Astrocyte of the hippocampus (primary cell): ENCODE measurements at regions not wholly inside any gene's neighbourhood (a gene's known extent, or its start where the extent isn't known, plus 50 kb on each side); places are given as distances from the start of the nearest gene placed in this dataset.
A peak's percentile ranks its signal among the peaks of the same experiment; 100 is the strongest.

Experiments used
- DNase-seq: peaks from one replicate; pipeline ENCODE4 v3.0.0; 2011; ENCODE audit warnings: low read depth, low spot score

DNA sequence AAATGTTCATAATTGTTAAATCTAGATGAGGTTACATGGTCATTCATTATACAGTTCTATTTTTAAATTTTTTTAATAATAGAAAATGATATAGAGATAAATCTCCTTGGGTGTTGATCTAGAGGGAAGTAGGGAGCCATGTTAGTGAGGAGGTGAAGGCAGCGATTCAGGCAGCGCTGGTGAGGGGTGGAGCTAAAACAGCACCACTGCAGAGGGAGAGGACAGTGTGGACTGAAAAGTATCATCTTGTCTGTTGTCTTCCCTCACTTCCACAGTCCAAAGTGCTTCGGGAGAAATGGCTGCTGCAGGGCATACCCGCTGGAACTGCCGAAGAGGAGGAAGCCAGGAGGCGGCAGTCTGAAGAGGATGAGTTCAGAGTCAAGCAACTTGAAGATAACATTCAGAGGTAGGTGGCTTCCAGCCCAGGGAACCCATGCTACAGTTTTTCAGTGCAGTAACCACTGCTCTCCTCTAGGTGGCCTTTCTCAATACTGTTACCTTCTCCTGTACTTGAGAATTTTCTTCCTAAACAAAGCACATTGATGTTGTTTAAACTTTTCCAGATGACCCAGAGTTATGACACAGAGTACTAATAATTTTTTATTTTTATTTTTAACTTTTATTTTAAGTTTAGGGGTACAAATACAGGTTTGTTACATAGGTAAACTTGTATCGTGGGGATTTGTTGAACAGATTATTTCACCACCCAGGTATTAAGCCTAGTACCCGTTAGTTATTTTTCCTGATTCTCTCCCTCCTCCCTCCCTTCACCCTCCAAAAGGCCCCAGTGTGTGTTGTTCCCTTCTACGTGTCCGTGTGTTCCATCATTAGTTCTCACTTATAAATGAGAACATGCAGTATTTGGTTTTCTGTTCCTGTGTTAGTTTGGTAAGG, 100.5 kb downstream of the PALM2AKAP2 start:
- DNase-seq, result peak; percentile 38

- no peak for DNase-seq
Measured at GRCh38 chr9:109883623-109884022, 103.6 kb downstream of the PALM2AKAP2 start.

DNA sequence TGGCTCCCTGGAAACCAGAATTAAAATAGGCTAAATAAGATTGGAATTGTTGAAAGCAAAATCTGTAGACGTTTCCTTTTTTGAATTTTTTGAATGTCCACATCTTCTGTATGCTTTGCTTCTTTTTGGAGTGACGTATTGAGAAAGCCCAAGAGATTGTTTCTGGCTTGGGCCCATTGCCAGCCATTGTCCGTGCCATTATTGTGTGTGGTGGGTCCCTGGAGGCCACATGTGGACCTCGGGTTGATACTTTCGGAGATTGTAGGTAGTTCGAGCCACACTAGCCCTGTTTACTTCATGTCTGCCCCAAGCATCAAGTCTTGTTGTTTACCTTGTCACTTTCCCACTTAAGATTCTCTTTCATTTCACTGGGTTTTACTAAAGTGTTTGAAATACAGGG, 106.0 kb downstream of the PALM2AKAP2 start:
- DNase-seq, result no peak

GRCh38 chr9:109886617-109887016, 106.6 kb downstream of the PALM2AKAP2 start:
- no peak for DNase-seq

DNA sequence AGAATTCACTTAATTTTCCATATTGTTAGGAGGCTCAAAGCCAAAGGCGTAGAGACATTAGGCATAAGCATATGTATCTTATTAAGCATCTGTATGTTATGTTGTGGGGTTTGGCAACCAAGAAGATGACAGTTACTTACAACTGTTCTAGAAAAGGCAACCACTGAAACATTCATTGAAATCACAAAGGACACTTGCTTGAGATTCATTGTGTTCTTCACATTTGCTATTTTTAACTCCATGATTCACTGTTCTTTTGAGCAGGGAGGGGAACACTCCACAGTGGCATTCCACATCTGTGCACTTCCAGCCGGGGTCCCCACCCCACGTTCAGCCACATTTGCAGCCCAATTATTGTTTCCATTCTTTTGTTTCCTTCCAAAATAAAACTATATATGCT, 107.1 kb downstream of the PALM2AKAP2 start:
- peak; percentile 39 for DNase-seq

GRCh38 chr9:109888695-109889094, 108.7 kb downstream of the PALM2AKAP2 start:
- DNase-seq, result no peak

DNA sequence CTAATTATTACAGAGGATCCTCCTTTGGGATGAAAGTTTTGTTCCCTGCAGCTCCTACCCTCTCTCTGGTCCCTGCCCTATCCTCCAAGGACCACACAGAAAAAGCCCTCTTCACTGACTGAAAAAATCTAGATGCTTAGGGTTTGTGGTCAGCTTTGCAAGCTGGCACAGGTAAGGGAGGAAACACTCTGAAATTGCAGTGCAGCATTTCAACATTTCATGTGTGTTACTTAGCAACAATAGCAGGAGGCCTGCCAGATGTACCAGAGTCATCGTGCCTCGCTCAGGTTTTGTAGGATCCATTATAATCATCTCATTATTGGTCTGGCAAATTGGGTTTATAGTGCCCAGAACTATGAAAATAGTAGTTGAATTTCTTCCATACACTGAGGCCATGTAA, 109.5 kb downstream of the PALM2AKAP2 start:
- peak; percentile 40 for DNase-seq

DNA sequence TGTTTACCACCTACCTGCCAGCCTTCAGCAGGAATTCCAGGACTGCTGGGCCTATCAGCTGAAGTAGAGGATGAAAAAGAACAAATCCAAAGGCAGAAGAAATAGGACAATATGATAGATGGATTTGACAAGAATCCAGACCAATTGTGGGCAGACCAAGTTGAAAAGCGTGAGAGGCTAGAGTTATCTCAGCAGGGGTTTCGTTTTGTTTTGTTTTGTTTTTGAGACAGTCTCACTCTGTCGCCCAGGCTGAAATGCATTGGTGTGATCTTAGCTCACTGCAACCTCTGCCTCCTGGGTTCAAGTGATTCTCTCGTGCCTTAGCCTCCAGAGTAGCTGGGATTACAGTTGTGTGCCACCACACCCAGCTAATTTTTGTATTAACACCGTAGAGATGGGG, 113.2 kb downstream of the PALM2AKAP2 start:
- DNase-seq, result peak; percentile 69

DNA sequence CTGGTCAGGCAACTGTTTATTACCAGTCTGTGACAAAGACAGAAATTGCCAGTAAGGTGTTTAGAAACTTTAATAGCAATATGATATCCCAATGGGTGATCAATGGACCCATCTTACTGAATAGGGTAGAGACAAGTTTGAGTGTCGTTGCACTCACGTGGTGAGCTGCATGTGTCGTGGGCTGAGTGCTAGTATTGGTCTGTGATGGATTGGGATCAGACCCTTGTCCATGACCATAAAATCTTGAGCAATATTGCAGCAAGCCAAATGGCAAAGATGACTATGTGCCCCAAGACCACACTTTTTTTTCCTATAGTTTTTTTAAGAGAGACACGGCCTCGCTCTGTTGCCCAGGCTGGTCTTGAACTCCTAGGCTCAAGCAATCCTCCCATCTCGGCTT, 114.5 kb downstream of the PALM2AKAP2 start:
- no peak for DNase-seq

- peak; percentile 91 for DNase-seq
Measured at GRCh38 chr9:109894921-109895758, 115.1 kb downstream of the PALM2AKAP2 start.

GRCh38 chr9:109901201-109901600, 121.2 kb downstream of the PALM2AKAP2 start:
- DNase-seq, result no peak

- peak; percentile 82 for DNase-seq
Measured at GRCh38 chr9:109903515-109904138, 123.6 kb downstream of the PALM2AKAP2 start.

GRCh38 chr9:109904666-109905065, 124.7 kb downstream of the PALM2AKAP2 start:
- DNase-seq, result no peak

DNA sequence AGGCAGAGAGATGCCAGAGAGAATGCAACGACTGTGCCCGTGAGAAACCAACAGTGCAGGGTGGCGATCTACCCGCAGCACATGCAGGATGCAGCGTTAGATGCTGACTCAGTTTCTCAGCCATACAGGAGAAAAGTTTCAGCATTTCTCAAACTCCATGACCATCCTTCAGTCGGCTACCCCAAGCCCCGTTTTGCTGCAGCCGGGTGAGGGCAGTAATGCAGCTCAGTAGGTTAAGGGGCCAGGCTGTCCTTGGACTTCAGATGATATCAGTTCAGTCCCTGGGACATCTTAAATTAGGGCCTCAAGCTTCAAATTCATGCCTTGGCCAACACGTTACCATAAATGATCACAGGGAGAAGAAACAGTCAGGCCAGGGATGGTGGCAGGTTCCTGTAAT, 125.5 kb downstream of the PALM2AKAP2 start:
- no peak for DNase-seq

DNA sequence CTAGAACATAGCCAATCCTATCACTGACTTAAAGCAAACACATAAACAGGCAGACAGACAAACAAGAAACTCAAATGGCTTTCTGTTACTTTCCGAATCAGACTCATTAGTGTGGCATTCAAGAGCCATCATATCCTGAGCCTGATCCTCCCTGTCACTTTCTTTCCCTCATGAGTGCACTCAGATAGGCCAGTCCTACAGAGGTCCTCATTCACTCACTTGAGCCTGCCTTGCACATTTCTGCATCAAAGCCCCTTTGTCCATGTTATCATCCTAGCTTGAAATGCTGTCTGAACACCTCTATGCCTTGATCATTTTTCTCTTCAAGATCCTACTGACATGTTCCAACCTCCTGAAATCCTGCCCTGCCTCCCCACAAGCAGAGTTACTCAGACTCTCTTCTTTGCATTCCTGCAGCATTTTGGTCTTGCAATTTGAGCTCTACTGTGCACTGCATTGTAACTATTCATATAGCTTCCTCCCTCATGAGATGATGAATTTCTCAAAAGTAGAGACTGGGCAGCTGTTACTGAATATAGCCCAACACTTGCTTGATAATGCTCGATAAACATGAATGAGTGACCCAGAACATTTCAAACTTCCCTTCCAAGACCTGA, 126.9 kb downstream of the PALM2AKAP2 start:
- DNase-seq, result no peak

DNA sequence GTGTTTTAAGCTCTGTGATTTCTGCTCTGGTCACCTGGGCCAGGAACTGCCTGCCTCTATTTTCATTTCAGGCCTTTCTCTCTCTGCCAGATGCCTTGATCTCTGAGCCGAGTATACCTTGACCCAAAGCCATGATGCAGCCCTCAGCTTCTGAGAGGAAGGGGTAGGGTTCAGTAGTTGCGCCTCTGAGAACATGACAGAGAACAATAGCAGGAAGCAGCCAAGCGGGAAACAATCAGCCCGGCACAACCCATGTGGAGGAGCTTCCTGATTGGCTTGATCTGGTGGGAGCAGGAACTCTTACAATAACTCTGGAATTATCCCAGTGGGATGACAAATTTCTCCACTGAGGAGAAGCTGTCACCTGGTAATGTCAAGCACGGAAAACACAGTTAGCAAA, 127.4 kb downstream of the PALM2AKAP2 start:
- no peak for DNase-seq

DNA sequence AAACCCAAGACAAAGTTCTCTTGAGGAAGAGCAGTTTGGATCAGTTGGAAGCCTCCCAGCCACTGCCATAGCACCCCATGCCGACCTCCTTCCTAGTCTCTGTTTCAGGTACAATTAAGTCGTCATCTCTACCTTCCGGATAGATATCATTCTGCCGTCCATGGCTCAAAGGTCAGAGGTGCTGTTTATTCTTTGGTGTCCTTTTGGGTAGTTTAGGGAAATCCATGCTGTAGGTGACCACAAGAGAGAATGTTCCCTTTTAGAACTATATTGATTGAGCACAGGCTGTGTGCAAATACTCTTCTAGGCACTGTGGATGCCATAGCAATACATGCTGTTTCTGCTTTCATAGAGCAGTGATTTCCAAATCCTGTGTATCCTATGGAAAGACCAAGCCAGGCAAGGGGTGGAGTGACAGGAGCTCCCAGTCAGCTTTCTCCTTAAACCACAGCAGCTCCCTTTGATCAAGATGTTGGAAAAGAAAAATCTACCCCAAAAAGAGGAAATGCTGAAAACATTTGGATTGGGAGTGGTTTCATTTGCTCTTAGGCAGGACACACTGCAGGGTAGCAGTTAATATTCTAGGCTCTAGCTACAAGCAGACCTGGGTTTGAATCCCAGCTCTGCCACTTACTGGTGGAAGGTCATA, 127.9 kb downstream of the PALM2AKAP2 start:
- no peak for DNase-seq

DNA sequence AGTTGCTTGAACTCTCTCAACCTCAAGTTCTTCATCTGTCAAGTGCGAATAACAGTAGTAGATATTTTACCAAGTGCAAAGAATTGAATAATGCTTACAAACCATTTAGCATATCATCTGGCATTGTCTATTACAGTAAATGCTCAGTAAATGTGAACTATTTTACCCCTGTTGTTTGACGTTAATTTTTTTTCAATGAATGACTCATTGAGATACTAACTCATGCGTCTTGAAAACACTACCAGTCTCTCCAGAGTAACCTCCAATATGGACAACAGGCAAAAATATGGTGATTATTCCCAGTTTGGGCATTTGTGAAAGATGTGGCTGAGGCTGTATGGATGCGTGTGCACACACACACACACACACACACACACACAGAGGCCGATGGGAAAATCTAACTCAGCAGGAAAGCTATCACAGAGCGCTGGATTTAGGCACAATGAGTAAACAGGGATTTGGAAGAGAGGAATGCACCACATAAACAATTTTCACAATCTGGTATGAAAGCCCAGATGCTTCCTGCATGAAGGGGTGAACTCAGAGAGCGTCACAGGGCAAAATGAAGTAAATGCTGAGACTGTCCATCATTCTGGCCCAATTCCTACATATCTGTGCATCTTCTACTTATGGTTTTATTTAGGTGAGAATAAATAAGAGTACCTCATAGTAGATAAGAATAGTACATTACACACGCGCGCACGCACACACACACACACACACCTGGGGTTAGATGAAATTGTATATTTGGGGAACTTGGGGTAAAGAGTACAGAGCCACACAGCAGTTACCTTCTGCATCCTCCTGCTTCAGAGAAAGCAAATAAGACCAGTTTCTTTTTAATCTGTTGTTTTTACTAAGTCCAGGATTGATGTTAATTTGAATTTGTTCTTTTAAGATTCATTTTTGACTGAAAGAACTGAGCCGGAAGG, 128.7 kb downstream of the PALM2AKAP2 start:
- no peak for DNase-seq

- peak; percentile 52 for DNase-seq
Measured at GRCh38 chr9:109910671-109911518, 130.9 kb downstream of the PALM2AKAP2 start.
